MM.1S (cell line): ENCODE measurements at regions not wholly inside any gene's neighbourhood (a gene's known extent, or its start where the extent isn't known, plus 50 kb on each side); places are given as distances from the start of the nearest gene placed in this dataset.

Experiments
- DNase-seq: peaks from one replicate; pipeline ENCODE4 v3.0.0-alpha.2; 2015
- H2AFZ ChIP-seq: fragments of 300-600 bp; sonication (generic); 2 replicates; pipeline ENCODE4 v1.6.0; 2016; ENCODE audit warnings: antibody characterized with exemption, low read length
- H3F3A ChIP-seq: fragments of 300-600 bp; sonication (generic); 2 replicates; pipeline ENCODE4 v1.6.1; 2016; ENCODE audit warnings: mild to moderate bottlenecking, antibody characterized with exemption, low read length, moderate library complexity, mixed read lengths; ENCODE audit not compliant: insufficient read depth
- H3K27ac ChIP-seq: fragments of 300-600 bp; sonication (generic); 2 replicates; pipeline ENCODE4 v1.5.1; 2016; ENCODE audit warnings: mild to moderate bottlenecking, low read length
- H3K27me3 ChIP-seq: fragments of 300-600 bp; sonication (generic); replicated peaks from 2 replicates; pipeline ENCODE4 v1.6.0; 2016; ENCODE audit warnings: low read length; ENCODE audit not compliant: insufficient read depth
- H3K36me3 ChIP-seq: fragments of 300-600 bp; sonication (generic); replicated peaks from 2 replicates; pipeline ENCODE4 v1.6.1; 2016; ENCODE audit warnings: mild to moderate bottlenecking, low read length, mixed read lengths; ENCODE audit not compliant: insufficient read depth
- H3K4me1 ChIP-seq: fragments of 300-600 bp; sonication (generic); 2 replicates; pipeline ENCODE4 v1.6.1; 2016; ENCODE audit warnings: low read length, mixed read lengths
- H3K4me2 ChIP-seq: fragments of 300-600 bp; sonication (generic); 2 replicates; pipeline ENCODE4 v1.6.0; 2016; ENCODE audit warnings: low read depth, low read length
- H3K4me3 ChIP-seq: fragments of 300-600 bp; sonication (generic); 2 replicates; pipeline ENCODE4 v1.5.1; 2016; ENCODE audit warnings: low read length, mixed read lengths
- H3K79me2 ChIP-seq: fragments of 300-600 bp; sonication (generic); 2 replicates; pipeline ENCODE4 v1.6.1; 2016; ENCODE audit warnings: mixed run types, low read length, mixed read lengths
- H3K9ac ChIP-seq: fragments of 300-600 bp; sonication (generic); 2 replicates; pipeline ENCODE4 v1.6.1; 2016; ENCODE audit warnings: low read length, mixed read lengths
- H3K9me2 ChIP-seq: fragments of 300-600 bp; sonication (generic); replicated peaks from 2 replicates; pipeline ENCODE4 v1.6.1; 2016; ENCODE audit warnings: mild to moderate bottlenecking, low read length, mixed read lengths; ENCODE audit not compliant: insufficient read depth
- H3K9me3 ChIP-seq: fragments of 300-600 bp; sonication (generic); replicated peaks from 2 replicates; pipeline ENCODE4 v1.6.1; 2016; ENCODE audit warnings: mild to moderate bottlenecking, low read length, mixed read lengths; ENCODE audit not compliant: insufficient read depth
- H4K20me1 ChIP-seq: fragments of 300-600 bp; sonication (generic); 2 replicates; pipeline ENCODE4 v1.6.1; 2016; ENCODE audit warnings: mild to moderate bottlenecking, low read length, moderate library complexity, mixed read lengths; ENCODE audit not compliant: insufficient read depth
- EZH2 ChIP-seq: fragments of 300-600 bp; sonication (generic); optimal IDR thresholded peaks from 2 replicates; pipeline ENCODE3; 2017; ENCODE audit warnings: low read depth, mild to moderate bottlenecking, antibody characterized with exemption, low read length, mixed read lengths
- EZH2phosphoT487 ChIP-seq: fragments of 300-600 bp; sonication (generic); IDR thresholded peaks from 2 replicates; pipeline ENCODE4 v1.6.1; 2018; ENCODE audit warnings: antibody characterized with exemption, low read length
- TF ChIP-seq, protein P1 (sequence below): fragments of 300-600 bp; sonication (generic); IDR thresholded peaks from 2 replicates; pipeline ENCODE4 v1.5.1; 2016; ENCODE audit warnings: antibody characterized with exemption, low read length, mixed read lengths

DNA sequence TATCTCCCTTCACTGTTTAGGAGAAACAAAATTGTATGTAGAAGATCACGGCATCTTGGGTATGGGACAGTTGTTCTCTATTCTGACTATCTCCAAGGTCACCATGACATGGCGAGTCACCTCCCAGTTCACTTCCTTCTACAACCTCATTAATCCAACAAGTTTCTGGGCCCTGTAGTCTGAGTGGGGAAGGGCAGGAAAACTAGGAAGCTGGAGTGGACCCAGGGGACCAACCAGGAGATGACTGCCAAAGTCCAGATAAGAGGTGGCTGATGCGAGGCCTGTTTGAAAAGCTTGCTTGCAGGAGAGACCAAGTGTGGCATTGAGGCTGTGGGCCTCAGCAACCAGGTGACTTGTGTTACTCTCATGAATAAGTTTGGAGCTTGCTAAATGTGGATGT is 584.9 kb downstream of the TNS3 start:
- no peak for DNase-seq
- H3K27ac ChIP-seq = no peak overlapping the region
- H3K4me3 ChIP-seq = no peak overlapping the region
- no peak overlapping the region for H2AFZ ChIP-seq
- H3K79me2 ChIP-seq = no peaks in the 10 kb centered on the region
- no peaks in the 10 kb centered on the region for H3F3A ChIP-seq
- H3K27me3 ChIP-seq = no peaks in the 10 kb centered on the region
- no peaks in the 10 kb centered on the region for H3K36me3 ChIP-seq
- TF ChIP-seq EZH2 (no peak), EZH2phosphoT487 (no peak)
- TF ChIP-seq, protein P1, sequence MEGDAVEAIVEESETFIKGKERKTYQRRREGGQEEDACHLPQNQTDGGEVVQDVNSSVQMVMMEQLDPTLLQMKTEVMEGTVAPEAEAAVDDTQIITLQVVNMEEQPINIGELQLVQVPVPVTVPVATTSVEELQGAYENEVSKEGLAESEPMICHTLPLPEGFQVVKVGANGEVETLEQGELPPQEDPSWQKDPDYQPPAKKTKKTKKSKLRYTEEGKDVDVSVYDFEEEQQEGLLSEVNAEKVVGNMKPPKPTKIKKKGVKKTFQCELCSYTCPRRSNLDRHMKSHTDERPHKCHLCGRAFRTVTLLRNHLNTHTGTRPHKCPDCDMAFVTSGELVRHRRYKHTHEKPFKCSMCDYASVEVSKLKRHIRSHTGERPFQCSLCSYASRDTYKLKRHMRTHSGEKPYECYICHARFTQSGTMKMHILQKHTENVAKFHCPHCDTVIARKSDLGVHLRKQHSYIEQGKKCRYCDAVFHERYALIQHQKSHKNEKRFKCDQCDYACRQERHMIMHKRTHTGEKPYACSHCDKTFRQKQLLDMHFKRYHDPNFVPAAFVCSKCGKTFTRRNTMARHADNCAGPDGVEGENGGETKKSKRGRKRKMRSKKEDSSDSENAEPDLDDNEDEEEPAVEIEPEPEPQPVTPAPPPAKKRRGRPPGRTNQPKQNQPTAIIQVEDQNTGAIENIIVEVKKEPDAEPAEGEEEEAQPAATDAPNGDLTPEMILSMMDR = no peak
- H3K4me1 ChIP-seq = no peaks in the 10 kb centered on the region
- H3K4me2 ChIP-seq = no peak overlapping the region
- no peak overlapping the region for H3K9ac ChIP-seq
- H4K20me1 ChIP-seq = no peaks in the 10 kb centered on the region
- H3K9me2 ChIP-seq = no peaks in the 10 kb centered on the region
- H3K9me3 ChIP-seq = no peaks in the 10 kb centered on the region

DNA sequence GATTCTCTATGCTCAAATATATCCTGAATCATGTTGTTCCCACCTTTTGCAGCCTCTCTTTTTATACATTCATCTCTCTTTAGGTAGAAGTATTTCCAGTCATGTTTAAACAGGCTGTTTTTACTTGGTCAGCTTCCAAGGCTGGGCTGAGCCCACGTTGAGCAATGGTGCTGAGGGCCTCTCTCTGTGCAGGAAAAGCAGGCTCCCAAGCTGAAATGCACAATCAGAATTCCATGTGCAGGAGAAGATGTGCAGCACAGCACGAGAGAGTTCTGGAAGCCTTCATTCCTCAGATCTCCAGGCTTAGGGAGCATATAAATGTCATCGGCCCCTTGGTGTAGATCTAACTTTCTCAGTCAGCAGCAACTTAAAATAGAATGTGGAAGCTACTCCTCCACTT is 588.5 kb downstream of the TNS3 start:
- Histone ChIP-seq H3K9me2 (no peaks in the 10 kb centered on the region), H3K9ac (no peak overlapping the region), H3K36me3 (no peaks in the 10 kb centered on the region), H3K27ac (no peak overlapping the region), H3K4me2 (no peak overlapping the region), H3K79me2 (no peaks in the 10 kb centered on the region), H4K20me1 (no peaks in the 10 kb centered on the region), H3K4me3 (no peak overlapping the region), H3K27me3 (no peaks in the 10 kb centered on the region), H3F3A (no peaks in the 10 kb centered on the region), H3K9me3 (no peaks in the 10 kb centered on the region), H3K4me1 (no peaks in the 10 kb centered on the region), H2AFZ (no peak overlapping the region)
- no peak for DNase-seq
- TF ChIP-seq EZH2phosphoT487 (no peak), EZH2 (no peak)
- TF ChIP-seq, protein P1 = no peak

DNA sequence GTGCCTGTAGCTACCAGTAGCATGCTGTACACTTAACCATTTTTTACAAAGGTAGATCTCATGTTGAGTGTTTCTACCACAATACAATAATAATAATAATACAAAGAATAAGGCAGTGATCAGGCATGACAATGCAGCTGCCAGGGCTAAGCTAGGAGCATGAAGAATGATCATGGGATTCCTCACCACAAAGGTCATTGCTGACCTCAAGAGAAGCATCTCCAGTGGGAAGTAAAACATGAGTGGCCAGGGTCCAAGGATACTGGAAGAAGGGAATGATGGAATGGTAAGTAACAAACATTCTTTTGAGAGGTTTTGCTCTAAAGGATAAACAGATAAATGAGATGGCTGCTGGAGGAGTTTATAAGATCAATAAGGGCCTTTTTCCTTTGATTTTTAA is 591.1 kb downstream of the TNS3 start:
- no peak overlapping the region for H3K27ac ChIP-seq
- H3K27me3 ChIP-seq = no peaks in the 10 kb centered on the region
- DNase-seq = no peak
- H3K79me2 ChIP-seq = no peaks in the 10 kb centered on the region
- no peaks in the 10 kb centered on the region for H3K9me3 ChIP-seq
- H3K4me3 ChIP-seq = no peak overlapping the region
- H3K4me1 ChIP-seq = no peaks in the 10 kb centered on the region
- no peaks in the 10 kb centered on the region for H3K9me2 ChIP-seq
- no peak overlapping the region for H3K9ac ChIP-seq
- H3K4me2 ChIP-seq = no peak overlapping the region
- H3F3A ChIP-seq = no peaks in the 10 kb centered on the region
- H4K20me1 ChIP-seq = no peaks in the 10 kb centered on the region
- H2AFZ ChIP-seq = no peak overlapping the region
- TF ChIP-seq, protein P1 = no peak
- no peak for TF ChIP-seq EZH2phosphoT487
- TF ChIP-seq EZH2 = no peak
- no peaks in the 10 kb centered on the region for H3K36me3 ChIP-seq
